PC-9 (cell line): ENCODE measurements at regions not wholly inside any gene's neighbourhood (a gene's known extent, or its start where the extent isn't known, plus 50 kb on each side); places are given as distances from the start of the nearest gene placed in this dataset.

Experiments
- EZH2 ChIP-seq: fragments of 200-600 bp; sonication (generic); IDR thresholded peaks from 2 replicates; pipeline ENCODE4 v1.8.0; 2017; ENCODE audit warnings: antibody characterized with exemption, low read depth
- TF ChIP-seq, protein P1 (sequence below): fragments of 200-600 bp; sonication (generic); conservative IDR thresholded peaks from 2 replicates; pipeline ENCODE4 v1.6.1; 2017; ENCODE audit warnings: mixed run types, antibody characterized with exemption, mild to moderate bottlenecking, moderate library complexity

DNA sequence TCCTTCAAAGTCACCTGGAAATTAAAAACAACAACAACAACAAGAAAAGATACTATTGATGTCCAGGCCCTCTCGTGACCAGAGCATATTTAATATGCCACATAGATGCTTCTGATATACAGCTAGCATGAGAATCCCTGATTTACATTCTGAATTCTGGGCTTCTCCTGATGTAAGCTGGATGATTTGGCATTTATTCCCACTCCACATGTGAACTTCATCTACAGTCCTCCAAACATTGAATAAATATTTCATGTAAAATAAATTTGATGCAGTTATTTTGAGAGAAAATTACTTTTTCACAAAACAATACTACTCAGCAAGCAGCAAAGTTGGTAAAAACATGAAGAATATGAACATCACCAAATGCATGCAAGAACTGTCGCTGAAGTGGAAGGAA lies 453.2 kb upstream of the SETBP1 start:
- TF ChIP-seq, protein P1, sequence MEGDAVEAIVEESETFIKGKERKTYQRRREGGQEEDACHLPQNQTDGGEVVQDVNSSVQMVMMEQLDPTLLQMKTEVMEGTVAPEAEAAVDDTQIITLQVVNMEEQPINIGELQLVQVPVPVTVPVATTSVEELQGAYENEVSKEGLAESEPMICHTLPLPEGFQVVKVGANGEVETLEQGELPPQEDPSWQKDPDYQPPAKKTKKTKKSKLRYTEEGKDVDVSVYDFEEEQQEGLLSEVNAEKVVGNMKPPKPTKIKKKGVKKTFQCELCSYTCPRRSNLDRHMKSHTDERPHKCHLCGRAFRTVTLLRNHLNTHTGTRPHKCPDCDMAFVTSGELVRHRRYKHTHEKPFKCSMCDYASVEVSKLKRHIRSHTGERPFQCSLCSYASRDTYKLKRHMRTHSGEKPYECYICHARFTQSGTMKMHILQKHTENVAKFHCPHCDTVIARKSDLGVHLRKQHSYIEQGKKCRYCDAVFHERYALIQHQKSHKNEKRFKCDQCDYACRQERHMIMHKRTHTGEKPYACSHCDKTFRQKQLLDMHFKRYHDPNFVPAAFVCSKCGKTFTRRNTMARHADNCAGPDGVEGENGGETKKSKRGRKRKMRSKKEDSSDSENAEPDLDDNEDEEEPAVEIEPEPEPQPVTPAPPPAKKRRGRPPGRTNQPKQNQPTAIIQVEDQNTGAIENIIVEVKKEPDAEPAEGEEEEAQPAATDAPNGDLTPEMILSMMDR: no peak
- no peak for TF ChIP-seq EZH2
